IMR-90 (cell line): ENCODE measurements at regions not wholly inside any gene's neighbourhood (a gene's known extent, or its start where the extent isn't known, plus 50 kb on each side); places are given as distances from the start of the nearest gene placed in this dataset.

Experiments used
- ATAC-seq: fragments of 200-7000 bp; cut with Tn5 transposase; 2 replicates; pipeline ENCODE4 v1.9.1; 2020; ENCODE audit warnings: low read depth, mild to moderate bottlenecking, moderate library complexity
- BruUV-seq: library from RNA; stranded (reverse); fragments of 400-500 nt; replicated peaks from 2 replicates; lab custom pipeline; 2021; lab: Mats Ljungman, UMichigan
- CTCF ChIA-PET: fragments of 300-600 bp; formaldehyde crosslinking; extraction: SDS; loops from one replicate; lab custom pipeline; 2021; ENCODE audit warnings: antibody characterized with exemption; lab: Yijun Ruan, JAX
- POLR2A ChIA-PET: fragments of 300-600 bp; sonication (Branson Sonifier 250); formaldehyde crosslinking; loops from one replicate; lab custom pipeline; 2022; ENCODE audit warnings: antibody characterized with exemption; ENCODE audit not compliant: unreplicated experiment; lab: Charles Lee
- DNase-seq: peaks from one replicate; pipeline ENCODE4 v3.0.0; 2013
- H2AFZ ChIP-seq: replicated peaks from 2 replicates; pipeline ENCODE3; 2013; ENCODE audit warnings: low read length, mild to moderate bottlenecking; ENCODE audit not compliant: poor library complexity
- H2AK5ac ChIP-seq: 2 replicates; pipeline ENCODE4 v1.6.1; 2013; ENCODE audit warnings: low read depth, low read length, inconsistent platforms
- H2AK9ac ChIP-seq: replicated peaks from 2 replicates; pipeline ENCODE3; 2013; ENCODE audit warnings: mild to moderate bottlenecking, low read depth, low read length, moderate library complexity; ENCODE audit not compliant: poor library complexity
- H2BK120ac ChIP-seq: 2 replicates; pipeline ENCODE4 v1.6.1; 2013; ENCODE audit warnings: low read depth, low read length, inconsistent platforms
- H2BK15ac ChIP-seq: 3 replicates; pipeline ENCODE4 v1.6.1; 2013; ENCODE audit warnings: low read depth, low read length, inconsistent platforms
- H2BK20ac ChIP-seq: 2 replicates; pipeline ENCODE4 v1.6.1; 2013; ENCODE audit warnings: low read depth, mild to moderate bottlenecking, inconsistent platforms, low read length, moderate library complexity
- H2BK5ac ChIP-seq: 2 replicates; pipeline ENCODE4 v1.6.1; 2013; ENCODE audit warnings: mild to moderate bottlenecking, low read depth, low read length, inconsistent platforms; ENCODE audit not compliant: poor library complexity, severe bottlenecking
- H3K14ac ChIP-seq: replicated peaks from 2 replicates; pipeline ENCODE4 v1.6.1; 2013; ENCODE audit warnings: low read depth, low read length, inconsistent platforms
- H3K18ac ChIP-seq: 2 replicates; pipeline ENCODE4 v1.6.1; 2013; ENCODE audit warnings: low read depth, low read length, control low read depth
- H3K23ac ChIP-seq: 2 replicates; pipeline ENCODE4 v1.6.1; 2013; ENCODE audit warnings: low read depth, low read length, inconsistent platforms
- H3K27ac ChIP-seq: 2 replicates; pipeline ENCODE4 v1.5.1; 2013; ENCODE audit warnings: mild to moderate bottlenecking, control low read depth, low read length; ENCODE audit not compliant: insufficient read depth
- H3K27me3 ChIP-seq: 2 replicates; pipeline ENCODE4 v1.6.1; 2013; ENCODE audit warnings: low read length; ENCODE audit not compliant: control insufficient read depth, insufficient read depth
- H3K36me3 ChIP-seq: 2 replicates; pipeline ENCODE4 v1.6.1; 2013; ENCODE audit warnings: low read length, mixed read lengths; ENCODE audit not compliant: control insufficient read depth, insufficient read depth
- H3K4ac ChIP-seq: 2 replicates; pipeline ENCODE4 v1.6.1; 2013; ENCODE audit warnings: low read depth, low read length, inconsistent platforms
- H3K4me1 ChIP-seq: 2 replicates; pipeline ENCODE4 v1.6.1; 2013; ENCODE audit warnings: low read length, mixed read lengths; ENCODE audit not compliant: control insufficient read depth, insufficient read depth
- H3K4me2 ChIP-seq: 2 replicates; pipeline ENCODE4 v1.6.1; 2013; ENCODE audit warnings: low read depth, mild to moderate bottlenecking, control low read depth, low read length, moderate library complexity
- H3K4me3 ChIP-seq: 2 replicates; pipeline ENCODE4 v1.5.1; 2013; ENCODE audit warnings: low read depth, mild to moderate bottlenecking, control low read depth, low read length, moderate library complexity; ENCODE audit not compliant: insufficient read depth
- H3K56ac ChIP-seq: 2 replicates; pipeline ENCODE4 v1.6.1; 2013; ENCODE audit warnings: low read length, inconsistent platforms; ENCODE audit not compliant: insufficient read depth; ENCODE audit errors: extremely low read depth
- H3K79me1 ChIP-seq, 2 experiments: 2 replicates each; pipeline ENCODE4 v1.6.1; 2013; ENCODE audit warnings: low read length in 2 of 2, inconsistent platforms in 1 of 2, low read depth in 1 of 2
- H3K9ac ChIP-seq: 2 replicates; pipeline ENCODE4 v1.6.1; 2013; ENCODE audit warnings: low read depth, low read length, control low read depth
- H3K9me1 ChIP-seq: 2 replicates; pipeline ENCODE4 v1.6.1; 2013; ENCODE audit warnings: low read length, inconsistent platforms; ENCODE audit not compliant: insufficient read depth
- H3K9me3 ChIP-seq: 2 replicates; pipeline ENCODE4 v1.6.1; 2013; ENCODE audit warnings: low read length; ENCODE audit not compliant: control insufficient read depth, insufficient read depth
- H4K20me1 ChIP-seq: 2 replicates; pipeline ENCODE4 v1.6.1; 2013; ENCODE audit warnings: low read length, inconsistent platforms; ENCODE audit not compliant: insufficient read depth
- H4K5ac ChIP-seq: 2 replicates; pipeline ENCODE4 v1.6.1; 2013; ENCODE audit warnings: mild to moderate bottlenecking, low read depth, low read length, control low read depth
- H4K8ac ChIP-seq, 2 experiments: 2 replicates each; pipeline ENCODE4 v1.6.1; 2013; ENCODE audit warnings: low read depth in 2 of 2, low read length in 2 of 2, control low read depth in 1 of 2, inconsistent platforms in 1 of 2
- H4K91ac ChIP-seq: 2 replicates; pipeline ENCODE4 v1.6.1; 2013; ENCODE audit warnings: low read depth, low read length, inconsistent platforms; ENCODE audit not compliant: insufficient read depth
- FOS ChIP-seq: fragments of 150-350 bp; IDR thresholded peaks from 2 replicates; pipeline ENCODE4 v1.6.1; 2016; ENCODE audit warnings: low read depth, low read length
- RAD21 ChIP-seq: IDR thresholded peaks from 2 replicates; pipeline ENCODE4 v1.6.1; 2012; ENCODE audit warnings: low read length, improper control_type of control experiment
- WGBS, 2 experiments: methylation state at CpG; one replicate each; pipeline versions ENCODE4 v1.1.5 to v1.1.7; 2013; ENCODE audit warnings: missing lambda C conversion rate in 2 of 2; ENCODE audit not compliant: insufficient read length in 1 of 2; ENCODE audit errors: extremely low coverage in 2 of 2; 5-methylcytosine and 5-hydroxymethylcytosine counted together
- dilution Hi-C: fragments of 300-500 bp; cut with HindIII; formaldehyde crosslinking; loops from one replicate; pipeline ENCODE4 v1.14.3; 2018; ENCODE audit warnings: low sequenced_read_pairs; ENCODE audit not compliant: unreplicated experiment
- in situ Hi-C: fragments of 300-500 bp; cut with MboI; formaldehyde crosslinking; loops from 3 replicates; pipeline ENCODE4 v1.14.3; 2019; ENCODE audit warnings: low sequenced_read_pairs, inconsistent platforms, mixed read lengths
- intact Hi-C: fragments of 100-400 bp; cut with micrococcal nuclease; formaldehyde crosslinking; loops from 2 replicates; pipeline ENCODE4 v1.10.0; 2022
- TF ChIP-seq, protein P1 (sequence below): conservative IDR thresholded peaks from 2 replicates; pipeline ENCODE4 v1.5.1; 2012; ENCODE audit warnings: mild to moderate bottlenecking, low read depth, low read length, improper control_type of control experiment

DNA sequence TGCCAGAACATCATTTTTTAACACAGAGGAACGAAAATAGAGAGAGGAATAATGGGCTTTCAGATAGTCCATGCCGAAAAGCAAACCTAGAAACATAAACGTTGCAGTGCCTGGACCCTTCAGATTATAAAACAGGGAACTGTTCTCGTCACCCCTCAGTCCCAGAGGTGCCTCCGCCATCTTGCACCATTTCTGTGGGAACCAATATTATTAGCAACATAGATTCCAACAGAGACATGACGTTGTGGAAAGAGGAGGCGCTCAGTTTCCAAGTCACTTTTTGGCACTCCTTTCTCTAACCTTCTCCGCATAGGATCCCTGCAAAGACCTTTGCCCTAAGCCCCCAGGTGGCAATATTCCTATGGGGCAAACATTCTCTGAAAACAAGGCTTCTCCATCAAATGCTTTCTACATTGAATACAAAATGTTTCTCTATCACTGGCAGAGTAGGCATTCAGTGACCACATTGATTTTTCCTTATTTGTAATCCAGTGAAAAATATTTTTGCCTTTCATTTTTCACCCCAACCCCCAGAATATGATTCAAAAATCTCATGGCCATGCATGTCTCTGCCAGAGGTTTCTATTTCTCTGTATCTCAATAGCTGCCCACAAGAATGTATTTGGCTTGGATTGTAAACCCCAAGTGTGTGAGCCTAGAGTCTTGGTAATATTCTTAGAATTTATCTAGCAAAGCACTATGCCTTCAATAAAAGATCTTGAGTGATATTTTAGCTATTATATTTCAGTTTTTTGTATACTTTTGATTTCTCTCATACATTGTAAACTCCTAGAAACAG lies 500.8 kb upstream of the WWC1 start (continued):
- TF ChIP-seq, protein P1, sequence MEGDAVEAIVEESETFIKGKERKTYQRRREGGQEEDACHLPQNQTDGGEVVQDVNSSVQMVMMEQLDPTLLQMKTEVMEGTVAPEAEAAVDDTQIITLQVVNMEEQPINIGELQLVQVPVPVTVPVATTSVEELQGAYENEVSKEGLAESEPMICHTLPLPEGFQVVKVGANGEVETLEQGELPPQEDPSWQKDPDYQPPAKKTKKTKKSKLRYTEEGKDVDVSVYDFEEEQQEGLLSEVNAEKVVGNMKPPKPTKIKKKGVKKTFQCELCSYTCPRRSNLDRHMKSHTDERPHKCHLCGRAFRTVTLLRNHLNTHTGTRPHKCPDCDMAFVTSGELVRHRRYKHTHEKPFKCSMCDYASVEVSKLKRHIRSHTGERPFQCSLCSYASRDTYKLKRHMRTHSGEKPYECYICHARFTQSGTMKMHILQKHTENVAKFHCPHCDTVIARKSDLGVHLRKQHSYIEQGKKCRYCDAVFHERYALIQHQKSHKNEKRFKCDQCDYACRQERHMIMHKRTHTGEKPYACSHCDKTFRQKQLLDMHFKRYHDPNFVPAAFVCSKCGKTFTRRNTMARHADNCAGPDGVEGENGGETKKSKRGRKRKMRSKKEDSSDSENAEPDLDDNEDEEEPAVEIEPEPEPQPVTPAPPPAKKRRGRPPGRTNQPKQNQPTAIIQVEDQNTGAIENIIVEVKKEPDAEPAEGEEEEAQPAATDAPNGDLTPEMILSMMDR: no peak

DNA sequence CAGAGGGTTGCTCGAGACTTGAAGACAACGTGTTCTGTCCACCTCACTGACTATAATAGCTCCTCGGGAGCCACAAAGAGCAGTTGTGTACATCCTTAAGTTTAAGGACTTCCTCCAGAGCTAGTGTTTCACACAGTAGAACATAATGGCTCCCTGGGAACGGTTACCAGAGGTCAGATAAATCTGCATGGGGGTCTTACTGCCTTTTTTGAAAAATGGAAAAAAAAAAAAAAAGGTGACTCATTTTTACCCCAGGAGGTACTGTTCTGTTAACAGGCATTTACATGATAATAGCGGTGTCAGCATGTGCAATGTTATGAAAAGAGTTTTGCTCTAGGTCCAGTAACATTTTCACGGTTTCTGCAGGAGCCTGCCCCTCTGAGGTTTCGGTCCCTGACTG lies 498.9 kb upstream of the WWC1 start:
- no peak overlapping the region for H3K23ac ChIP-seq
- no peak for ATAC-seq
- WGBS, 2 experiments: no CpG with 5 or more reads among the region's 7 CpGs
- no peak overlapping the region for H3K9ac ChIP-seq
- no peaks in the 10 kb centered on the region for H4K20me1 ChIP-seq
- H4K5ac ChIP-seq: no peak overlapping the region
- H2BK15ac ChIP-seq: no peak overlapping the region
- no peak for DNase-seq
- in situ Hi-C loops: no loop called here
- BruUV-seq: no TSS peak
- no peak overlapping the region for H4K91ac ChIP-seq
- no peaks in the 10 kb centered on the region for H3K36me3 ChIP-seq
- ChIA-PET CTCF (interaction anchor here (0.9 kb wide), 1 partner anchor 210 kb away, joined by 5 read pairs; no protein-coding TSS in a partner anchor), POLR2A (no interaction called here)
- no peaks in the 10 kb centered on the region for H3K9me1 ChIP-seq
- H2AK5ac ChIP-seq: no peak overlapping the region
- no peak overlapping the region for H2BK20ac ChIP-seq
- H2BK5ac ChIP-seq: no peak overlapping the region
- H3K56ac ChIP-seq: no peak overlapping the region
- no peak overlapping the region for H3K4me3 ChIP-seq
- TF ChIP-seq, protein P1: no peak
- TF ChIP-seq RAD21: no peak
- no peak for TF ChIP-seq FOS
- H3K27ac ChIP-seq: no peak overlapping the region
- no peak overlapping the region for H2BK120ac ChIP-seq
- no peak overlapping the region for H3K4ac ChIP-seq
- no peak overlapping the region for H3K18ac ChIP-seq
- intact Hi-C loops: no loop called here
- no peaks in the 10 kb centered on the region for H3K9me3 ChIP-seq
- no peak overlapping the region for H2AK9ac ChIP-seq
- H3K27me3 ChIP-seq: no peaks in the 10 kb centered on the region; the same call in 1 of the 2 replicates
- no peak overlapping the region for H3K14ac ChIP-seq
- H3K4me1 ChIP-seq: 0 out of 2 replicates have a peak, but pooled peaks cover 1% of the 10 kb centered on the region
- H4K8ac ChIP-seq: no peak overlapping the region
- H2AFZ ChIP-seq: no peak overlapping the region
- dilution Hi-C loops: no loop called here
- no peak overlapping the region for H3K4me2 ChIP-seq
- H3K79me1 ChIP-seq: no peaks in the 10 kb centered on the region
